Frontal cortex (tissue), 3 donors: ENCODE measurements at regions not wholly inside any gene's neighbourhood (a gene's known extent, or its start where the extent isn't known, plus 50 kb on each side); places are given as distances from the start of the nearest gene placed in this dataset.

Source experiments
- DNase-seq, 2 donors: peaks; one replicate each; pipeline ENCODE4 v3.0.0; 2012; ENCODE audit warnings: low spot score in 2 of 2
- FAIRE-seq: peaks from 2 replicates; lab custom pipeline; 2012; peaks lifted over from hg19 to GRCh38; lab: Jason Lieb, UNC
- donor health status: control.
- donor health status: control.
- donor health status: control.

DNA sequence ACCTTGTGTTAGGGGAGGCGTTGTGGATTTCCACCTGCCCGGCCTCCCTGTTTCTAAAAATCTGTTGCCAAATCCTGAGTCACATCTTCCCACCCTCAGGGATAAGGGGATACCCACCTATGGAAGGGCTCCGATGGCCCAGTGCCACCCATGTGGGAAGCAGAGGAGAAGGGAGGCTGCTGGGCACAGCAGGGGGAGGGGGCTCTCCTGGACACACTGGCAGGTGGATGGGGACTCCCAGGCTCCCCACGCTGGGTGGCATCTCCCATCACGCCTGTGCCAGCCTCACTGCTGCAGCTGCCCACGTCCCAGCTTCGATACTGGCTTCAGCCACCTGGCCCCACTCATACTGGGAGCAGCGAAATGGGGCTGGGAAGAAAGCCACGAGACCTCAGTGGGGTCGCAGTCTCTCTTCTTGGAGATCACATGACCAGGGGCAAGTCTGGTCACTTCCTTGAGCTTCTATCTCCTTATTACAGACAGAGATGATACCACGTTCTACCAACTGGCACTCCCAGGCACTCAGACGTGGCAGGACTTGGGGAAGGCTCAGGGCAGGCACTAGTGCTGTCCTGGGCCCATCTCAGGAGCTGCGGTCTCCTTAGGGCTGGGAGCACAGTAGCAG lies 72.2 kb downstream of the PITPNM2 start:
- FAIRE-seq (no peak), DNase-seq (no peak)

DNA sequence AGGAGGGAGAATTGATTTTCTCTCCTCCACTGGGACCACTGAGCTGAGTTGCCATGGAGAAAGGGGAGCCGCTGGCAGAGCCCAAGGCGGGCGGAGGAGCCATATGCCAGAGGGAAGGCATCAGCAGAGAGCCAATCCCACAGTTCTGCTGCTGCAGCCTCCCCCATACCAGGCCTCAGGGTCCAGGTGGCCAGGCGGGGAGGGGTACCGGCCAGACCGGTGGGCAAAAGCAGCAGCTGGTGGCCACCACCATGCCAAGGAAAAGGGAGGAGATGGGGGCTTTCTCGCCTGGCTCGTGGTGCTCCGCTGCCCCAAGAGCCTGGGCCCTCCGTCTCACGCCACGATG lies 72.8 kb downstream of the PITPNM2 start:
- FAIRE-seq (no peak), DNase-seq (no peak)

DNA sequence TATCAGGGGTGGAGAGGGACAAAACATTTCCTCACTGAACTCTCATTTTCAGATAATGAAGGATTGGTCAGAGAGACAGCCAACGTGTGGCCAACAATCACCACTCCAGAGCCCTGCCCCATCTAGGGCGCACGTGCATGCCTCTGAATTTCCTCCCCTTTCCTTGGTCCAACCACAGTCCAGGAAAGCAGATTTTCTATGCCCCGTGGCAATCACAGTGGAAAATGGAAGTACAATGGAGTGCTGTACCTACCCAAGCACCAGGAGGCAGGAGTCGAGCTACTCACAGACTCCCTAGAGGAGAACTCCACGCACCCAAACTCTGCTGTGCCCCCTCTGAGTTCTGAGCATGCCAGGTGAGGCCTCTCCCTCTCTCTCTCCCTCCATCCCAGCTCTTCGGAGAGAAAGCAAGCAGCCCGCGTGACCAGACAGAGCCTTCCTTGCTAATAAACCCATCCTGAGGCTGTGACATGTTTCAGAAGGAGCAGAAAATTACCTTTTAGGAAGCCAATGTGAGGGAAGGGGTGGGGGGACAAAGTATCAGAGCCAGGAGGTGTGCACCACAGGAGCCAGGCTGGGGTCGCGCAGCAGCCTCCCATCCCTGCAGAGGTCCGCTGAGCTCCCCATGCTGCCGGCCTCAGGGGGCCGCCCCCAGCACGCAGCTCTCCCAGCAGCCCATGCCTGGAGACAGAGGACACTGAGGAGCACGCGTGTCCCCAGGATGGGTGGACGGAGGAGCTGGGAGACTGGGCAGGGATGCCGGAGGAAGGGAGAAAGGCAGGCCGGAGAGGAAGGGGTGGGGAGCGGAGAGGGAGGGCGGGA lies 73.4 kb downstream of the PITPNM2 start:
- FAIRE-seq = no peak
- DNase-seq = no peak

DNA sequence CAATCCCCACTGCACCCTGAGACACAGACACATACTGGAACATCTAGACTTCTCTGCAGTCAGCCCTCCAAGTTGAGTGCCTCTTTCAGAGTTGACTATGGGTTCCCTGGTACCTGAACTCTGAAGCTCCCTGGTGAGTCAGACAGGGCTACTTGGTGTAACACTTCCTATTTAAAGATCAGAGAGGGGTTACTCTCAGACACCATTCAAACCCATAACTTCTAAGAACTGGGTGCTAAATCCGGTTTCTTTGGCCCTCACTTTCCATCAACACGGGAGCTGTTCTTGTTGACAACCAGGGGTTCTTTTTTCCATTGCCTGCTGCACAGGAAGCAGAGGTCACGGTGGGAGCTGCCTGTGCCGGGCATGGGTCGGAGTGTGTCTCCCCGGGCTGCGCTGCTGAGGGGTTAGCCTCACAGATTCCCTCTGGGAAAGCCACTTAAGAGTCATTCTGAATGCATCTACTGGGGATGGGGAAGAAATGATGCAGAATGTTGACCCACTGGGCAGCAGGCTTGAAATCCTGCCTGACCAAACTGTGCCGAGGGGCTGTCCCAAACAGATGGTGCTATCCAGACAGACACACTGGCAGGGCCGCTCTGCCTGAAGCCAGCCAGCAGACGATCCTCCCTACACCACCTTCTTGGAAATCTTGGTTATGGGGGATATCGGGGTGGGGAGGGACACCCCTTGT lies 74.1 kb downstream of the PITPNM2 start:
- DNase-seq = no peak
- FAIRE-seq = no peak

DNA sequence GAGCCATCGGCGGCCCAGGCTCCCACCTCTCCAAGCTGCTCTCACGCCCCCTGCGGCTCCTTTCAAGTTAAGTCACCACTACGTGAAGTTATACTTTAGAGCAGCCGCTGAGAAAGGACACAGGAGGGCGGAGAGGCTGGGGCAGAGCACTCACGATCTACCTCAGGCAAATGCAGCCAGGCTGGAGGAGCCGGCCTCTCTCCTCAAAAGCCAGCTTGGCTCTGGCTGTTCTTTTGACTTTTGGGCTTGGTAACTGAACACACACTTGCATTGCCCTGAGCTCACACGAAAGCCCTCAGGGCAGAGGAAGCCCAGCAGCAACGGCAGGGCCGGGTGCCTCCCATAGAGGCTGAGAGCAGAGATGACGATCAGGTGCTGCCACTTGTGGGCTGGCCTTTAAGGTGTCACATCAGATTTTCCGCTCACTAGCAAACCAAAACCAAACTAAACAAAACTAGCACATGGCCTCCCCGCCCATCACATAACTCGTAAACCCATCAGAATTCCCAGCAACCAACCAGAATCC lies 75.2 kb downstream of the PITPNM2 start:
- FAIRE-seq (no peak), DNase-seq (no peak)

DNA sequence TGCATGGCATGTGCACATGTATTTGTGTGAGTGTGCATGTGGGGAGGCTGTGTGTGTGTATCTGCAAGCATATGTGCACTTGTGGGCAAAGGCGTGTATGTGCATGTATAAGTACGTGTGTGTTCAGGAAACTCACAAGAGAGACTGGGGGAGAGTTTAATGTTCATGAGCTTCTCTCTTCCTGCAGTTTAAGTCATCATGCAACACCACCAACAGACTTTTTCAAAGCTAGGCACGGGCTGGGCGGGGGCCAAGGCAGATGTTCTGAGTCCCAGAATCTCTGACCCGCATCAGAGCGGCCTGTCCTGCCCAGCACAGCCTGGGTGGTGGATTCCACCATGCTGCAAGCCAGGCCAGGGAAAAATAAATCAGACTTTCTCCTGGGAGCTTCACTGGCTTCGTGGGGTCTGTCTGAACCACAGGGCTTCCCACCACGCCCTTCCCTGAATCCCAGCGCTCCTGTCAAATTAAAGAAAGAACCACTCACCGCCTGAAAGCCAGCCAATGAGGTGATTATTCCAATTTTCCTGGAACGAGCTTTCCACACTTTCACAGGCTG lies 75.7 kb downstream of the PITPNM2 start:
- DNase-seq (no peak), FAIRE-seq (no peak)

DNA sequence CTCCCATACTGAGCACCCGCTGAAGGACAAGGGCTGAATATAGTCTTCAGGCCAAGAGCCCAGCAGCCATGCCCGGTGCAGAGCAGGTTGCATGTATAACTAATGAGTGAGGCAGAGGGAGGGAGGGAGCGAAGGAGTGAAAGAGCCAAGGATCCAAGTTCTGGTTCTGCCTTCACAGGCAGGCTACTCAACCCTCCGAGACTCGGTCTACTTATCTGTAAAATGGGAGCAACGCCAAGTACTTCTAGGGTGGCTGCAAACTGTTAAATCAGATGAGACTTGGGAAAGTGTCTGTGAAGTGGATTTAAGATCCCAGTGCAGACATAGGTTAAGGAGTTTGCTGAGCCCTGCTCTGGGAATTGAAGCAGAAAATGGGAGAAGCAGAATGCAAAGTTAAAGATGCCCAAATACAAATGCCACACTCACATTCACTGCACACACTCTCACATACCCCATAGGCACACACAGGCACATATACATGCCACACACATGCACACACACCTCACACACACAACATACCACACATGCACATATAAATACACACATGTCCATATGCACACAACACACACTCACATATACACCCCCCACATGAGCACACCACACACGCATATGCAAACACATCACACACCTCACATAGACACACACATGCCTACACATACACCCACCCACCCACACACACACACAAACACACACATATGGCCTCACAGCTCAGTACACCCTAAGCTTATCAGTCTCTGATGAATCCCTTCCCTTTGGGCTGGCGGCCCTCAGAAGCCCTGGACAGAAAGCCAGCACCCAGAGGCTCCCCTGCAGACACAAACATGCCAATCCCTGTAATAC lies 76.7 kb downstream of the PITPNM2 start:
- FAIRE-seq (no peak), DNase-seq (no peak)

DNA sequence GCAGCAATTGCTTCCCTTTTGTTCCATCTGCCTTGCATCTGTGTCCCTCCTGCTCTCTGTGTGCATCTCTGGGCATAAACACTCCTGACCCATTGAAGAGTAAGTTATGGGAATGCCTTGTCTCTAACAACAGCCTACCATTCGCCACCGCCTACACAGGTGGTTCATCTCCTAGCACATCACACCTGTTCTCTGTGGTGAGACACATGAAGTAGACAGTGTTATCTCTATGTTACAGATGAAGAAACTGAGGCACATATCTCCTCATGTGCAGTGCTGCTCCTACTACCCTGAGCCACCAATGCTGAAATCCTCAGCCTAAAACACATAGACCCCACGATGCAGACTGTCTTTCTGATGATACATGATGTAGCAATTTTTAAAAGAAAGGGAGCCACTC lies 77.6 kb downstream of the PITPNM2 start:
- FAIRE-seq (no peak), DNase-seq (no peak)

DNA sequence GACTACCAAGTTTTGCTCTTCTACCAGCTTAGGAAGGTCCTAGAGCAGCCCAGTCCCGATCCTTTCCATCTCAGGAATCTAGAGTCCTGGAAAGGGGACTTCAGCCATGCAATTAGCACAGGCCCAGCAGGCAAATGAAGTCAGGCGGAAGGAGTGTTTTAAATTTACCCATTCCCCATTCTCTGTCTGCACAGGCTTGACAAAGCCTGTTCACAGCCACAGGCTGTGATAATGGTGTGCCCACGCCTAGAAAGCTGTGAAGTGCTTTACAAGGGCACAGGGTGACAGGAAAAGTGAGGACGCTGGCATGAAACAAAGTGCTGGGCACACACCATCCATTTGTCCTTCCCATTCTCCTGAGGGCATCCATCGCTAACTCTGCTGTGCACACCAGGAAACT lies 79.0 kb downstream of the PITPNM2 start:
- no peak for DNase-seq
- FAIRE-seq = no peak

DNA sequence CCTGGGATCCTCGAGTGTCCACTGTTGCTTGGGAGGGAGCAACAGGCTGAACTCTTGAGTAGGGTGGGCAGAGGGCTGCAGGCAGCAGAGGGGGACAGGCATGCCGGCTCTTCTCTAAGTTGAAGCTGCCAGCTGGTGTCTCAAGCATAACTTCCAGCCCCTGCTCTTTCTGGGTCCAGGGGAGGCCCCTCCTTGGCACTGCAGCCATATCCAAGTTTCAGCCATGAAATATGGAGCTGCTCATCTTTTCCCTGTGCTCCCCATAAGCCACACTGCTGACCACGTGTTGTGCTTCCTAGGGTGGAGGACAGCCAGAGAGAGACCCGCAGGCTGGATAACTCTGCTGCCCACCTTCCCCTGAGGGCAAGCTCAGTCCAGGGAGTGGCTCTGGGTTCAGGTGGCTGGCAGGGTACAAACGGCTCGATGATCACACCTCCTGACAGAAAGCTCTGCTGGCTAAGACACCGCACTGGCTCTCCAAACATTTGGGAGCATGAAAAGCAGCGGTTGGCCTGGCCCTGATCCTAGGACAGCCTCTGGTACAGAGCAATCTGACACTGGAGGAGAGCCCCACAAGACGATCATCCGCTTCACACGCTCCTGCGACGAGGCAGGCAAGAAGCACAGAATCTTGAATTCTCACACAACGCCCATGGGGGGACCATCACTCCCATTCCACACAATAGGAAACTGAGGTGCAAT lies 79.6 kb downstream of the PITPNM2 start:
- FAIRE-seq = no peak

DNA sequence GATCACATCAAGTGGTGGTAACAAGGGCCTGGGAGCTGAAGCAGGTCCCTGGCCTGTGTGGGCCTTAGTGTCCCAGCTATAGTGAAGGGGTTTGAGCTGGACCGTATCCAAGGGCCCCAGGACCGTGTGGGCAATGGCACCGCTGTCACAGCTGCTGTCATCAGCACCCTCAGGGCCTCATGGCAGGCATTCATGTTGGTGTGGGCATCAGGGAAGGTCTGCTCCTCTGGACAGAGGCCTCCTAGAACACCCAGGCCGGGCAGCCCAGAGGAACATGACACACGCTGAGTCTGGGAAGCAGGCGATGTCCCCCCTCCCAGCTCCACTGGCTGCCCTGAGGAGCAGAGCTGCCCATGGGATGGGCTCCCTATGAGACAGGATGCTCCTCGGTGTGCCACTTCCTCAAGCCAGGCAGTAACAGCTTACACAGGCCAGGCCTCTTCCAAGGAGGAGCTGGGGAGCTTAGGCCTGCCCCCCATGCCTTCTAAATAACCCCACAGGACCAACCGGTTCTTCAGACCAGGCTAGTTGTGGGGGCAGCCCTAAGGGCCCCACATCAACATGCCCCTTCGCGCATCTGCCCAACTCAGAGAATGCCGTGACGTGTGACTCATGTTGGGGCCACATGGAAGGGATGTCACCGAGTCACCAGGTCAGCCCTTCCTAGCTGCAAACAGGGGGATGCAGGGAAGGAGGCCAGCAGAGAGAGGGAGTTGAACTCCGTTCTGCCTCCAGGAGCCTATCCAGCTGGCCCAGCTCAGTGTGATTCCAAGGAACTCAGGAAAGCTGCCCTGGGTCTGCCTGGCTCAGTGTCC lies 80.4 kb downstream of the PITPNM2 start:
- FAIRE-seq (no peak), DNase-seq (no peak)

More for the DNA sequence above, 79.6 kb downstream of the PITPNM2 start:
- DNase-seq = no peak

DNA sequence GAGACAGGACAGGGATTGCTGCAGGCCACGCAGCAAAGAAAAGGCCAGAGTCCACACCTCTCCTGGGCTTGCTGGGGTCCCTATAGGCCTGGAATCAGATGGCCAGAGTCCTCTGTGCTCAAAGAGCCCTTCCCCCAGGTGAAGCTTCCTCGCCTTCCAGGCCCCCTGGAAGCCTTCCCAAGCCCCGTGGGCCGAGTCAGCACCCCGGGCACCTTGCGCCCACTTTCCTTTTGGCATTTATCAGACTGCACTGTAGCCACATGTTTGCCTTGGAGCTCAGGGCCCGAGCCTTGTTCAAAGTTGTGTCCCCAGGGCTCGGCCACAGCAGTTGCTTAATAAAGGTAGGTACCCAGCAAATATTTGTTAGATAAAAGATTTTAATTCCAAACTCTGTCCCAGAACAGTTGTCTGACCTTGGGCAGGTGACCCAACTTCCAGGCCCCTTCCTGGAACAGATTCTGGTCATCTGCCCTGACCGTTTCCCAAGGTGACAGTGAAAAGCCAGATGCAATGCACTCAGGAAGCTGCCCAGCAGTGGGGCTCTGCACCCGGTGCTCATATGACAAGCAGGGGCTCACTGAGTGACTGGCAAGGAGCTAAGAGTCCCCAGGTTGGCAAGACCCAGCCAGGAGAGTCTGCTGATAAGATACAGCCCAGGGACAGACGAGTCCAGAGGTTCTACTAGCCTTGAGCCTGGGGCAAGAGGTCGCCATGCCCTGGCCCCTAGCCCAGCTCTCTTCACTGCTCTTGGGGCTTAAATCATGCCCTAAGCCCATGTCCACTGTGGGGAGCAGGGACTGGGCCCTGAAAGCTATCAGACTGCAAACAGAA lies 81.2 kb downstream of the PITPNM2 start:
- no peak for DNase-seq
- no peak for FAIRE-seq

DNA sequence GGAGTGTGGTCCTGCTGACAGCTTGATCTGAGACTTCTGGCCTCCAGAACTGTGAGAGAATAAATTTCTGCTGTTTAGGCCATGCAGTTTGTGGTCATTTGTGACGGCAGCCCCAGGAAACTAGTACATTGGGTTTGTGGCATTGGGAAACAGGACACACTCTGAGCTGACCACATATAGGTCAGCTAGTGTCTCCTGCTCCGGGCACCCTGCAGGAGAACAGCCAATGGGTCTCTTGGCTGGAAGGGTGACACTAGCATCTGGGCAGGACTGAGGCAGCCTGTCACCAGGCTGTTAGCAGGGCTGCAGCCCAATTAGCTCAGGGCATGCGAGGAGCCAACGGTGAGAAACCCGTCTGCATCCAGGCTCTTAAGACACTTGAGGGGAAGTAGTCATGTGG lies 83.2 kb downstream of the PITPNM2 start:
- DNase-seq (no peak), FAIRE-seq (no peak)

DNA sequence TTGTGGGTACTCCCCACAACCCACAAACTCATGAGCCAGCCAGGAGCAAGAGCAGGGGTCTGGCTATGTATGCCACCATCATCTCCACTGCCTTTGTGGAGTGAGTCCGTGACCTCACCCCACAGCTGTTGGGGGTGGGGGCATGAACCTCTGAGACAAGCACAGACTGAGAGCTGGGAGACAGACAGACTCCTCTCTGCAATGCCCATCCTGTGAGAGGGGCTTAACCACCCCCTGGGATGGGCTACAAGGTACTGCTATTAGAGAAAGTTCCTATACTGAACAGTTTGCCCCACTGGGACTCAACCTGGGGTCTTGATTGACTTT lies 84.5 kb downstream of the PITPNM2 start:
- FAIRE-seq (no peak), DNase-seq (no peak)

DNA sequence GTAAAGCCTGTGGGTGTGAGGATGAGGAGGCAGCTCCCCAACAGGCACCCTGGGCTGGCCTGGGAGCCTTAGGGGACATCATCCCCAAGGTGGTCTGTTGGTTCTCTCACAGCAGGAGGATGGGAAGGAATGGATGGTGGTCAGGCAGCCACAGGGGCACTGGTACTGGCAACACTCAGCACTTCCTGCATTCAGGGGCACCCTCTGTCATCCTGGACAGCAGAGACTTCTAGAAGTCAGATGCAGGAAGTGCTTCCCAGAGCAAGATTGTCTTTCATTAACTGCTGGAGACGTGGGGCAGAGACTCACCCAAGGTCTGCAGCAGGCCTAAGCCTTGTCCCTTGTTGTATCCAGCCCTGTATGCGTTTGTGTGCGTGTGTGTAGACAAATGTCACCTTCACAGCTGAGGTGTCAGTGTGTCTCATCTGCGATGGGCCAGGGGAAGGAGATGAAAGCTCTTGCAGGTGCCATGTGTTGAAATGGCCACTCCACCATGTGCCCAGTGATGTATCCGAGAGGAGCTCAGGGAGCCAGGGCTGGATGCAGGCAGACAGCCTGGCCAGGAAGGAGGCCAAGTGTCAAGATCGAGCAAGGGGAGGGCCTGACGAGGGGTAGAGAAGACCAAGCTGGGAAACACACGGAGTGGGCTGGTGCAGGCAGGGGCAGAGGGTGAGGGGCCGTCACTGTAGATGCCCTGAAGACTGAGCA lies 85.1 kb downstream of the PITPNM2 start:
- no peak for FAIRE-seq

DNA sequence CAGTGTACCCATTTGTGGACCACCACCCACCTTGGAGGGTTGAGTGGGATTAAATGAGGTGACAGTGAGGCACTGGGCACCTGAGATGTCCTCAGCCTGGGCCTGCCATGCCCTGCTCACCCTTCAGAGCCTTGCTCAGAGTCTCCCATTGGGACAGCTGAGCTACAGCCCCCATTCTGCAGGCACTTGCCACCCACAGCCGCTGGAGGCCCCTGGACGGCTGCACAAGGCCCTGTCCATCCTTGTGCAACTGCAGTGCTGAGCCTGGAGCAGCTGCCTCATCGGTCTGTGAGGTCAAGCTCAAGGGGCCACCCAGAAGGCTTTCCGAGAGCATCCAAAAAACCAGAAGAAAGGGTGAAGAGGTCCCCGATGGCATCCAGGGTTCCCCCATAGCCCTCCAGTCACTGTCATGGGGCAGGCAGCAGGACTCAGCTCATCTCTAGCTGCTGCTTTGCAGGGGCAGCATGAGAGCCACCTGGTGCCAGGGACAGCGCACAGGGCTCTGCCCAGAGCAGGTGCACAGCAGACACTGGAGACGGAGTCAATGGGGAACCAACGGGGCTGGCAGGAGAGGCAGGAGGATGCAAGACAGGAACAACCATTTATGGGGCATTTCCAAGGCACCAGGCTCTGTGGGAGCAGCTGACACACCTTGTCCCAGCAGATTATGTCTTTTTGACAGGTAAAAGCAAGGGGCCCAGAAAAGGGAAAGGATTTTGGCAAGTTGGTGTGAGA lies 84.6 kb downstream of the ARL6IP4 start:
- DNase-seq (no peak), FAIRE-seq (no peak)

More for the DNA sequence above, 85.1 kb downstream of the PITPNM2 start:
- no peak for DNase-seq
